HG03097 (cell line): ENCODE measurements at regions not wholly inside any gene's neighbourhood (a gene's known extent, or its start where the extent isn't known, plus 50 kb on each side); places are given as distances from the start of the nearest gene placed in this dataset.
"Not testable (repeated sequence)": the region's sequence is repeated elsewhere in the genome, so short reads cannot be mapped to it uniquely, and the experiment has no call there.

ENCODE experiments used
- ATAC-seq: cut with Tn5 transposase; IDR thresholded peaks from one replicate; pipeline ENCODE4 v1.9.1; 2021; ENCODE audit not compliant: unreplicated experiment, low FRiP score

GRCh38 chr5:27906931-27907601 is 868.7 kb upstream of the CDH9 start:
- ATAC-seq, result no peak

GRCh38 chr5:27906481-27906880 is 868.1 kb upstream of the CDH9 start:
- no peak for ATAC-seq

- no peak for ATAC-seq
These were observed 862.4 kb upstream of the CDH9 start for GRCh38 chr5:27900761-27901160.

GRCh38 chr5:27876071-27876470 is 837.7 kb upstream of the CDH9 start:
- ATAC-seq, result no peak

DNA sequence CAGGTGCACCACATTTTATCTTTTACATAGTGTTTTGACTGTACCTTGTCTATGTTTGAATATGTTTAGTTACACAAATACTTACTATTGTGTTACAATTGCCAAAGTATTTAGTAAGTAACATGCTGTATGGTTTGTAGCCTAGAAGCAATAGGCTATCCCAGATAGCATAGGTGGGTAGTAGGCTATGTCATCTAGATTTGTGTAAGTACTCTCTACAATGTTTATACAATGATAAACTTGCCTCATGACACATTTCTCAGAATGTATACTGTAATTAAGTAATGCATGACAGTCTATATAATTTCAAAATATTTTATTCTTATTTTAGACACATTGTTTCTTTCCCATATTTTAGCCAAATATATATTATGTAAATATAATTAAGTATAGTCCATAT is 836.8 kb upstream of the CDH9 start:
- ATAC-seq, result no peak

DNA sequence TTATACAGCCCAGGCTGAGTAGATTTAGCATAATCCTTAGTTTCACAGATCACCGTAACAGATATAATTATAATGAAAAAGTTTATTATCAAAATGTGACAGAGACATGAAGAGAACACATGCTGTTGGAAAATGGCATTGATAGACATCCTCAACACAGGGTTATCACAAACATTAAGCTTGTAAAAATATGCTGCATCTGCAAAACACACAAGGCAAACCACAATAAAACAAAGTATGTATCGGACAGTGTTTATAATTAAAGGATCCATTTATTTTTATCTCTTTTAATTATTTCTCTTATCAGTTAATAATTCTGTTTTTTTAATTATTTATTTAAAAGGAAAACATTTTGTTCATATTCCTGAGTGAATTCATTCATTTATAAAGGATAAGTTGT is 829.9 kb upstream of the CDH9 start:
- no peak for ATAC-seq

- no peak for ATAC-seq
These were observed 817.1 kb upstream of the CDH9 start for GRCh38 chr5:27855491-27855890.

- no peak for ATAC-seq
These were observed 816.0 kb upstream of the CDH9 start for GRCh38 chr5:27854243-27854852.

DNA sequence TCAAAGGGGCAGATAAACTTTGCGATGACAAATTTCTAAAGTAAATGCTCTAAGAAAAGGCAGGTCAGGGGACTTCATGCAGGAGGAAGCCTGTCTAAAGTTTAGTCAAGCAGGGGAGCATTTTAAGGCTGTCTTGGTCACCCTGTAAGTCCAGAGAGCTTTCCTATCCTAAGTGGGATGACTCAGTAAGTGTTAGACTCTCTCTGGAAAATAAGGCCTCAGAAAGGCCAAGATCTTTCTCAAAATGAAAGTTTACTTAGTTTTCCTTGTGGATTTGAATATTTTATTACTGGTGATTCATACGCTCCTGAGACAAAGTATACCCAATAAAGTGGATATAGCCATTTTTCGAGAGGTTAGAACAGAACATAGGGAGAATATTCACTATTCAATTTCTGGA is 806.9 kb upstream of the CDH9 start:
- no peak for ATAC-seq

DNA sequence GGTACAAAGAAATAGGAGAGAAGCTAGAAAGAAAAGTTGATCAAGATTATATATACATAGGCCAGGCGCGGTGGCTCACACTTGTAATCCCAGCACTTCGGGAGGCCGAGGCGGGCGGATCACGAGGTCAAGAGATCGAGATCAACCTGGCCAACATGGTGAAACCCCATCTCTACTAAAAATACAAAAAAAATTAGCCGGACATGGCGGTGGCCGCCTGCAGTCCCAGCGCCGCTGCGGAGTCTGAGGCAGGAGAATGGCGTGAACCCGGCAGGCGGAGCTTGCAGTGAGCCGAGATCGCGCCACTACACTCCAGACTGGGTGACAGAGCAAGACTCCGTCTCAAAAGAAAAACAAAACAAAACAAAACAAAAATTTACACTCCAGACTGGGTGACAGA is 798.3 kb upstream of the CDH9 start:
- not testable (repeated sequence) for ATAC-seq

DNA sequence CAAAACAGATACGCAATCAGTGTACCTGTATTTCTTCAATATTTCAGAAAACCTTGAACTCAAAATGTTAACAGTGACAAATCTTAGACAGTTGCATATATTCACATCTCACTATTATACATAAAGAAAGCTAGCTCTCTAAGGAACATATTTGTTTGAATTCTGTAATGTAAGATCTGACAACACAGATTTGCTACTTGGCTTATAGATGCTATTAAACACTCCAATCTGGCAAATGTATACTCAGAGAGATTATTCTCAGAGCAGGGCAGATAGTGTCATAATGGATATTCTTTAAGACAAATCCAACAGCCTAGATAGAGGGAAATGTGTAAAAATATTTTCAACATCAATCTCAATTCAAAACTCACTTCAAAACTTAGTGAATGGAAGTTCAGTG is 794.5 kb upstream of the CDH9 start:
- no peak for ATAC-seq

DNA sequence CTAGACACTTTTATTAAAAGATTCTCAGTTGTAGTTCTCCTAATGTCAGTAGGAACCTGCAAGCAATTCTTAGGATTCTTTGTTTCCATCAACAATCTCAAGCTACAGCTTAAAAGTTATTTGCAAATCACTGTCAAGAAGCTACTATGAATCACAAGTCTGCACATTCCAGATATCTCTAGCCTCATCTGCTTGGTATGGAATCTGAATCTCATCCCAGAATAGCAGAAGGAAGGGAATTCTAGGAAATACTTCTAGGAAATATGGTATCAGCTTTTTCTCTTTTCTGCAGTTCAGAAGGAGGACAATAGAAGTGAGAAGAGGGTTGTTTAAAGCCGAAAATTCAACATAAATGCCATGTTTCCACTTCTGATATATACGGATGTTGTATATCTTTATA is 792.2 kb upstream of the CDH9 start:
- ATAC-seq, result no peak

DNA sequence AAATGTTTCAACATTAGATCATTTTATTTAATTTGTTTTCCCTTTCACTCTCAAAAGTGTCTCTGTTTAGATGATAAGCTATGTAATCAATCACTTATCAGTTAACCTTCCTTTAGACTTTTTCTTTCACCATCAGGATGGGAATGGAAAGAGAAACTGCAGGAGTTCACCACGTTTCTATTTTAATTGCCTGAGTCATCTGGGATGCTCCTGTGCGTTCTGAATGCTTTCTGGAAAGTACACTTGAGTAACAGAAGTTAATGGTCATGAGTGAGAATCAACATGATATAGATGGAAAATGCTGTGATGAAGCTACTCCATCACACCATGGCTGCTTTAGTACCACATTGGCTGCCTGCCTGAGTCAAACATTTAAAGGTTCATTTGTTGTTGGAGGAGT is 783.3 kb upstream of the CDH9 start:
- ATAC-seq, result no peak

DNA sequence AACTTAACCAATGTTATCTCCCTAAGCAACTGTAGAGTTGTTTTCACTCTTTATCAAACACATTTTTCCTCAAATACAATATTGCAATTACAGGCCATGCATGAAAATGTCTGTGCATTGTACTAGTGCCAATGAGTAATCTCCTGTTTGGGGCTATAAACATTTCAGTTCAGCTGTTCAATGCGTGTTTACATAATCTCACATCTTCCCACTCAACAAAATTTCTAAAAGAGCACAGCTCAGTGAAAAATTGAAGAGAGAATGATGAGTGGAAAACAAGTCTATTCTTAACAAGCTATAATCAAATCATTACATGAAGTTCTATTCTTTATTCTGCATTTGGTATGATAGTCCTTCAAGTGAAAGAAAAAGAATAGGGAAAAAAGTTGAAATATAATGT is 780.5 kb upstream of the CDH9 start:
- ATAC-seq, result no peak

DNA sequence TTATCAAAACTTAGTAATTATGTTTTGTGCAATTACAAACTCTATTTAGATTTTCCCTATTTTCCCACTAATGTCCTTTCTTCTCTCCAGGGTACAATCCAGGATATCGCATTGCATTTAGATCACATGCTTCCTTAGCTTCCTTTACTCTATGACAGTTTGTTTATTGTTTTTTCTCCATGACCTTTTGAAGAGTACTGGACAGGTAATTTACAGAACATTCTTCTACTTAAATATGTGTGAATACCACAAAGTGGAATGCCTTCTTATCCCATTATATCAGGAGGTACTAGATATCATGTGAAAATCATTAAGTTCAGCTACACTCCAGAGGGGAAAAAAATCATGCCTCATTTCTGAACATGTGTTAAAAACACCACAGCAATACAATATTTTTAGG is 776.6 kb upstream of the CDH9 start:
- ATAC-seq, result no peak

DNA sequence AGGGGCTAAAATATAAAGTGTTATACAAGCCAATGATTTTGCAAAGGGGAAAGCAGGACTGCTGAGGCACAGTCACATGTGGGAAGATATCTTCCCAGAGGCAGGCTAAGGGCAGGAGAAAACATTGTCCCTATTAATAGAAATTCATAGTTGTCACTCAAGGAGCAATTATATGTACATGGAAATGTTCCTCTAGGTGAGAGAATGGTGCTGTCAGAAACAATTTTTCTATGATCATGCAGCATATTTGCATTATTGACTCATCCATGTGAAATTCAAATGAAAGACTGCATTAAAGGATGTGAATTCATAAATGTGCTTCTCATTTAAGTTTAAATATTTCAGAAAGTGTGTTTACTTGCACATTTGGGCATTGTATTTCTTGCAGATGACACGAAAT is 775.9 kb upstream of the CDH9 start:
- ATAC-seq, result no peak

DNA sequence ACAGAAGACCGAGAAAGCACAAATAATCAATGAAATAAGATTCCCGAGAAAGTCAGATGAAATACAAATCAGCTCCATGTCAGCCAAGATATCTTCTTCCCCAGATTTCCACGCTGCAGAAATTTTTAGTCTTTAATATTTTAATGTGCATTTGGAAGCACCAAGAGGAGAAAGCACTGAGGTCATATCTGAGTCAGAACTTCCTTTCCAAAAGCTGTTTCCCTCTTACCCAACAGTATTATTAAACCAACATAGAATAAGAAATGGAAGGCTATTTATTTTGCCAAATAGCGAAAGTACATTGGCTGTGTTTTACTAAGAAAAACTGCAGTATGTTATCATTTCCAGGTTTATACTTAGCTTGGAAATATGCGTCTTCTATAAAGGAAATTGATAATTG is 772.1 kb upstream of the CDH9 start:
- no peak for ATAC-seq

- no peak for ATAC-seq
These were observed 758.8 kb upstream of the CDH9 start for GRCh38 chr5:27797220-27797619.

DNA sequence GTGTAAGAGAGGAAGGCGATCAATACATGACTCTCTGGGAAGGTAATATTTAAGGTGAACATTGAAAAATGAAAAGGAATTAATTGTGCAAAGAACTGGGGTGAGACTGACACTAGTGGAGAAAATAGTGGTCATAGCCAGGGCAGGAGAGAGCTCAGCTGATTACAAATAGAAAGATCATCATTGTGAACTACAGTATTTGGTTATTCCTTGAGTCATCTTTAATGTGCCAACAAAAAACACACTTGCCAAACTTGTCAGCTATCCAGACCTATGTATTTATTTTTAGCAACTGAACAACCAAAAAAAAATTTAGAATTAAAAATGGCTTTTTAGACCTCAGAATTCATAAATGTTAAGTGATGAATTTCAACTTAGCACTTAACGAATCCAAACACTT is 749.8 kb upstream of the CDH9 start:
- ATAC-seq, result no peak

DNA sequence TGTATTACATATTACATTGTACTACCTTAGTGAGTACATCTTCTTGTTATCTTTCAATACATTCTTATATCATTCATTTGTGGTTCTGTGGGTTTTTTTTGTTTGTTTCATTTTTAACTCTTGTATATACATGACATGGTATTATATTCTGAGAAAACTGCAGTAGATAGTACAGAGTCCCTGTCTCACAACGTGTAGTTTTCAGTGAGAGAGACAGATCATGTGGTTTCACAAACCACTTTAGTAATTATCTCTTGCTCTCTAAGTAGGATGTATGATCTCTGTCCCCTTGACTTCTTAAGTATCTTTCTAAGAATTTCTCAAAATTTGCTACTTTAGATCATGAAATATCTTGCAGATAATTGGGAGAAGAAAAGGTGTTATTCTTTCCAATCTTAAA is 745.9 kb upstream of the CDH9 start:
- ATAC-seq, result no peak

GRCh38 chr5:27778121-27778520 is 739.7 kb upstream of the CDH9 start:
- ATAC-seq, result no peak

- ATAC-seq, result no peak
These were observed 735.2 kb upstream of the CDH9 start for GRCh38 chr5:27773636-27774035.

DNA sequence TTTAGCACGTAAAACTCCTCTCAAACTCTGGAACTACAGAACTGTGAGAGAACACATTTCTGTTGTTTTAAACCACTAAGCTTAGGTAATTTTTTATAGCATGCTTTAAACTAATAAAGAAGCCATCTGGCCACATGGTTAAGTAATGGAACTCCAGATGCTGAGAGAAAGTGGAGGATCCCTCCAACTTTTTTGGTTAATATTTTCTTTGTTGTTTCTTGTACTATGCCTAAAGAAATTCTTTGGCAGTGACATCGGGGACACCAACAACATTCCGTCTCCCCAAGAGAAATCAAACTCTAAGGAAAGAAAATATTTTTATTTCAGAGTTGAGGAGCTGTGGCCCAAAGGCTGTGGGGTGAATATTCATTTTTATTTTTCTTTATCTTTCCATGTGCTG is 734.8 kb upstream of the CDH9 start:
- ATAC-seq, result no peak
